RPMI8226 (cell line): ENCODE measurements at regions not wholly inside any gene's neighbourhood (a gene's known extent, or its start where the extent isn't known, plus 50 kb on each side); places are given as distances from the start of the nearest gene placed in this dataset.
"Not testable (repeated sequence)": the region's sequence is repeated elsewhere in the genome, so short reads cannot be mapped to it uniquely, and the experiment has no call there.

ENCODE experiments used
- DNase-seq: peaks from one replicate; pipeline ENCODE4 v3.0.0-alpha.2; 2015

- DNase-seq = no peak
Measured at GRCh38 chr2:226467221-226467620, 332.4 kb downstream of the IRS1 start.

GRCh38 chr2:226466589-226466988 is 333.0 kb downstream of the IRS1 start:
- DNase-seq = no peak

GRCh38 chr2:226466124-226466523 is 333.5 kb downstream of the IRS1 start:
- DNase-seq = no peak

- DNase-seq = no peak
Measured at GRCh38 chr2:226464380-226464779, 335.2 kb downstream of the IRS1 start.

- no peak for DNase-seq
Measured at GRCh38 chr2:226463154-226463553, 336.5 kb downstream of the IRS1 start.

- DNase-seq = no peak
Measured at GRCh38 chr2:226461981-226462380, 337.6 kb downstream of the IRS1 start.

- not testable (repeated sequence) for DNase-seq
Measured at GRCh38 chr2:226456144-226456543, 343.5 kb downstream of the IRS1 start.

GRCh38 chr2:226452768-226453167 is 346.9 kb downstream of the IRS1 start:
- no peak for DNase-seq

- DNase-seq = no peak
Measured at GRCh38 chr2:226451486-226451885, 348.1 kb downstream of the IRS1 start.

GRCh38 chr2:226450141-226450540 is 349.5 kb downstream of the IRS1 start:
- DNase-seq = no peak

GRCh38 chr2:226447338-226448300 is 352.0 kb downstream of the IRS1 start:
- no peak for DNase-seq

GRCh38 chr2:226446406-226447001 is 353.1 kb downstream of the IRS1 start:
- no peak for DNase-seq

- no peak for DNase-seq
Measured at GRCh38 chr2:226445216-226445861, 354.3 kb downstream of the IRS1 start.

GRCh38 chr2:226443112-226443511 is 356.5 kb downstream of the IRS1 start:
- DNase-seq = no peak

- DNase-seq = no peak
Measured at GRCh38 chr2:226440127-226440918, 359.3 kb downstream of the IRS1 start.

- no peak for DNase-seq
Measured at GRCh38 chr2:226439337-226439736, 360.3 kb downstream of the IRS1 start.

GRCh38 chr2:226435146-226435545 is 364.5 kb downstream of the IRS1 start:
- DNase-seq = no peak

GRCh38 chr2:226434702-226435101 is 364.9 kb downstream of the IRS1 start:
- DNase-seq = no peak

GRCh38 chr2:226431288-226431948 is 368.2 kb downstream of the IRS1 start:
- no peak for DNase-seq

GRCh38 chr2:226429476-226429875 is 370.1 kb downstream of the IRS1 start:
- no peak for DNase-seq

- no peak for DNase-seq
Measured at GRCh38 chr2:226427538-226428307, 371.9 kb downstream of the IRS1 start.
